CD4-positive, CD25-positive, alpha-beta regulatory T cell (primary cell): ENCODE measurements at regions not wholly inside any gene's neighbourhood (a gene's known extent, or its start where the extent isn't known, plus 50 kb on each side); places are given as distances from the start of the nearest gene placed in this dataset.

ENCODE experiments used
- ATAC-seq, 2 donors: fragments of 150-1000 bp; cut with Tn5 transposase; one replicate each; pipeline ENCODE4 v1.10.0; 2021; ENCODE audit warnings: low read depth in 2 of 2, moderate number of reproducible peaks in 2 of 2, moderate library complexity in 1 of 2
- DNase-seq, 3 donors: peaks; one replicate each; pipeline versions ENCODE4 v3.0.0 to v3.0.0-alpha.2; 2012 to 2022; ENCODE audit warnings: mixed read lengths in 1 of 3
- H3K27ac ChIP-seq: one replicate; pipeline ENCODE4 v1.7.0; 2013; ENCODE audit warnings: mild to moderate bottlenecking, low read length; ENCODE audit not compliant: insufficient read depth, poor library complexity, severe bottlenecking
- H3K27me3 ChIP-seq: one replicate; pipeline ENCODE4 v1.7.0; 2013; ENCODE audit warnings: low read length; ENCODE audit not compliant: control insufficient read depth, insufficient read depth
- H3K36me3 ChIP-seq: one replicate; pipeline ENCODE4 v1.7.0; 2013; ENCODE audit warnings: mild to moderate bottlenecking, low read length, moderate library complexity; ENCODE audit not compliant: control insufficient read depth, insufficient read depth
- H3K4me1 ChIP-seq: 2 replicates; pipeline ENCODE4 v1.7.0; 2013; ENCODE audit warnings: mild to moderate bottlenecking, low read length; ENCODE audit not compliant: insufficient read depth, control insufficient read depth, poor library complexity, severe bottlenecking
- H3K4me3 ChIP-seq: one replicate; pipeline ENCODE4 v1.7.0; 2013; ENCODE audit warnings: low read depth, mild to moderate bottlenecking, low read length, moderate library complexity
- H3K9me3 ChIP-seq, 2 experiments: 1 replicate in 1 of 2; 2 replicates in 1 of 2; pipeline ENCODE4 v1.7.0; 2013; ENCODE audit warnings: low read length in 2 of 2, mild to moderate bottlenecking in 1 of 2, moderate library complexity in 1 of 2; ENCODE audit not compliant: control insufficient read depth in 2 of 2
- H3K27ac Mint-ChIP-seq, 3 donors: one replicate each; pipeline ENCODE4 v1.8.0; 2020 to 2022; ENCODE audit warnings: mild to moderate bottlenecking in 3 of 3, mixed read lengths in 3 of 3, moderate library complexity in 2 of 3
- H3K27me3 Mint-ChIP-seq: one replicate; pipeline ENCODE4 v1.8.0; 2022; ENCODE audit warnings: mild to moderate bottlenecking, mixed read lengths
- H3K36me3 Mint-ChIP-seq: one replicate; pipeline ENCODE4 v1.8.0; 2020; ENCODE audit warnings: mixed read lengths
- H3K4me1 Mint-ChIP-seq, 4 donors: one replicate each; pipeline ENCODE4 v1.8.0; 2020 to 2022; ENCODE audit warnings: mixed read lengths in 4 of 4, mild to moderate bottlenecking in 1 of 4
- H3K4me3 Mint-ChIP-seq, 4 donors: one replicate each; pipeline ENCODE4 v1.8.0; 2020 to 2022; ENCODE audit warnings: mild to moderate bottlenecking in 4 of 4, mixed read lengths in 4 of 4, moderate library complexity in 3 of 4
- H3K9me3 Mint-ChIP-seq, 7 donors: one replicate each; pipeline ENCODE4 v1.8.0; 2020 to 2022; ENCODE audit warnings: mixed read lengths in 7 of 7, mild to moderate bottlenecking in 3 of 7, moderate library complexity in 2 of 7

- Mint-ChIP-seq H3K4me3 (no peak overlapping the region), H3K36me3 (no peaks in the 10 kb centered on the region), H3K4me1 (peaks cover 0 to 5% (median under 1%) of the 10 kb centered on the region in 4 donors), H3K27ac (no peak overlapping the region), H3K9me3 (peaks cover 0 to 18% (median 3%) of the 10 kb centered on the region in 7 donors), H3K27me3 (no peaks in the 10 kb centered on the region)
- Histone ChIP-seq H3K36me3 (no peaks in the 10 kb centered on the region), H3K27ac (no peak overlapping the region), H3K27me3 (no peaks in the 10 kb centered on the region), H3K4me3 (no peak overlapping the region), H3K4me1 (no peaks in the 10 kb centered on the region), H3K9me3 (peaks cover 3 to 15% of the 10 kb centered on the region in 2 experiments)
- ATAC-seq (no peak), DNase-seq (no peak)
Measured at GRCh38 chr20:48231253-48231930, 446.1 kb upstream of the SULF2 start.

- DNase-seq (no peak), ATAC-seq (no peak)
- Histone ChIP-seq H3K36me3 (no peaks in the 10 kb centered on the region), H3K4me3 (no peak overlapping the region), H3K27me3 (no peaks in the 10 kb centered on the region), H3K27ac (no peak overlapping the region), H3K4me1 (no peaks in the 10 kb centered on the region), H3K9me3 (peaks cover 3 to 15% of the 10 kb centered on the region in 2 experiments)
- Mint-ChIP-seq H3K9me3 (peaks cover 0 to 18% (median 3%) of the 10 kb centered on the region in 7 donors), H3K4me3 (no peak overlapping the region), H3K27me3 (no peaks in the 10 kb centered on the region), H3K36me3 (no peaks in the 10 kb centered on the region), H3K4me1 (peaks cover 0 to 5% (median under 1%) of the 10 kb centered on the region in 4 donors), H3K27ac (no peak overlapping the region)
Measured at GRCh38 chr20:48230216-48230615, 444.9 kb upstream of the SULF2 start.

GRCh38 chr20:48227381-48227780 lies 442.1 kb upstream of the SULF2 start:
- Mint-ChIP-seq H3K36me3 (no peaks in the 10 kb centered on the region), H3K27me3 (peaks cover 5% of the 10 kb centered on the region), H3K27ac (no peak overlapping the region), H3K4me3 (no peak overlapping the region), H3K9me3 (peaks cover 0 to 15% (median 0%) of the 10 kb centered on the region in 7 donors), H3K4me1 (no peaks in the 10 kb centered on the region)
- DNase-seq (no peak), ATAC-seq (no peak)
- Histone ChIP-seq H3K27me3 (no peaks in the 10 kb centered on the region), H3K4me3 (no peak overlapping the region), H3K36me3 (no peaks in the 10 kb centered on the region), H3K9me3 (peaks cover 1 to 15% of the 10 kb centered on the region in 2 experiments), H3K27ac (no peak overlapping the region), H3K4me1 (no peaks in the 10 kb centered on the region)

DNA sequence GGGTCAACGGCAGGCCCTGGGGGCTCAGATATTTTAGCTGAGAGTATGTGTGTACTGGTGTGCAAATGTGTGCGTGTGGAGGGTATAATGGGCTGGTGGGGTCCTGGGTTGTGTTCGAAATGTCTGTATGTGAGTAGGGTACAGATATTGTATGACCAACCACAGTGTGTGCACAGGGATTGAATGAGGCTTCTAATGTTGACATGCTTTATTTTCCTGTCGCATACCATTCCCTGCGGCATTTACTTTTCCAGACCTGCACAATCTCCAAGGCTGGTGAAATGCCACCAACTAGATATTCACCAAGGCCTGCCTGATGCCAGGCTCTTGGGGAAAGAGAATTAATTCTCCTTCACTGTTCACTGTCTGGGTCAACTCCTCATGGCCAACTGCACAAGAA lies 441.4 kb upstream of the SULF2 start:
- H3K4me3 ChIP-seq, result no peak overlapping the region
- peaks cover 5% of the 10 kb centered on the region for H3K27me3 Mint-ChIP-seq
- no peaks in the 10 kb centered on the region for H3K4me1 ChIP-seq
- DNase-seq (no peak), ATAC-seq (no peak)
- H3K27ac Mint-ChIP-seq, result no peak overlapping the region
- no peak overlapping the region for H3K4me3 Mint-ChIP-seq
- no peaks in the 10 kb centered on the region for H3K36me3 ChIP-seq
- peaks cover 1 to 7% of the 10 kb centered on the region in 2 experiments for H3K9me3 ChIP-seq
- H3K27me3 ChIP-seq, result no peaks in the 10 kb centered on the region
- H3K27ac ChIP-seq, result no peak overlapping the region
- no peaks in the 10 kb centered on the region for H3K4me1 Mint-ChIP-seq
- no peaks in the 10 kb centered on the region for H3K36me3 Mint-ChIP-seq
- H3K9me3 Mint-ChIP-seq, result peaks cover 0 to 14% (median 0%) of the 10 kb centered on the region in 7 donors

DNA sequence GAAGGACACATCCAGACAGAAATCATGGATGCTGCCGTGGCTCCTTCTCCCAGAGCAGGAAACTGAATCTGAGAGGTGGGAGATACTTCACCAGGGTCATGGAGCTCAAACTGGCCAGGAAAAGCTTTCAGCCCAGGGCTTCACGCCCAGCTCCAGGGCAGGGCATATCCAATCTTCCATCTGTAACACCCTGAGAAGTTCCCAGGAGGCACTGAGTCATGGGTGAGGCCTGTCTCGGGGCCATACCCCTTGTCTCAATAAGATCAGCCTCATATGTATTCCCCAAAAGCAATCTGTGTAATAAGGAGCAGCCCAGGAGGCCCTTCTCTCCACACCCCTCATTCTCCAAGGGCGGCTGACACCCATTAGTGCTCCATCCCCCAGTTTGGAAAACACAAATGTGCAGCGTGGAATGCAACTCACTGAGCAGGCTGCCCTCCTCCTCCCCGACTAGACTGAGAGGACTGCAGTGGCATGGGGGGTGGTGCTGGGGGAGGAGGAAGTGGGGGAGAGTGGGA lies 439.3 kb upstream of the SULF2 start:
- no peak for ATAC-seq
- H3K27ac ChIP-seq, result no peak overlapping the region
- no peaks in the 10 kb centered on the region for H3K36me3 Mint-ChIP-seq
- H3K4me3 ChIP-seq, result no peak overlapping the region
- no peaks in the 10 kb centered on the region for H3K36me3 ChIP-seq
- no peak overlapping the region for H3K27ac Mint-ChIP-seq
- no peaks in the 10 kb centered on the region for H3K27me3 ChIP-seq
- H3K9me3 Mint-ChIP-seq, result peaks cover 0 to 4% (median 0%) of the 10 kb centered on the region in 7 donors
- H3K9me3 ChIP-seq, result no peaks in the 10 kb centered on the region
- H3K4me1 ChIP-seq, result no peaks in the 10 kb centered on the region
- H3K27me3 Mint-ChIP-seq, result peaks cover 5% of the 10 kb centered on the region
- no peak overlapping the region for H3K4me3 Mint-ChIP-seq
- no peak for DNase-seq
- H3K4me1 Mint-ChIP-seq, result no peaks in the 10 kb centered on the region

- Mint-ChIP-seq H3K4me3 (no peak overlapping the region), H3K9me3 (peaks cover 0 to 2% (median 0%) of the 10 kb centered on the region in 7 donors), H3K4me1 (no peaks in the 10 kb centered on the region), H3K36me3 (no peaks in the 10 kb centered on the region), H3K27ac (no peak overlapping the region), H3K27me3 (peaks cover 5% of the 10 kb centered on the region)
- Histone ChIP-seq H3K27me3 (no peaks in the 10 kb centered on the region), H3K27ac (no peak overlapping the region), H3K9me3 (no peaks in the 10 kb centered on the region), H3K4me1 (no peaks in the 10 kb centered on the region), H3K36me3 (no peaks in the 10 kb centered on the region), H3K4me3 (no peak overlapping the region)
- ATAC-seq (no peak), DNase-seq (no peak)
Measured at GRCh38 chr20:48223715-48224114, 438.4 kb upstream of the SULF2 start.

GRCh38 chr20:48222595-48223180 lies 437.4 kb upstream of the SULF2 start:
- Mint-ChIP-seq H3K4me3 (no peak overlapping the region), H3K9me3 (peaks cover 0 to 1% (median 0%) of the 10 kb centered on the region in 7 donors), H3K4me1 (no peaks in the 10 kb centered on the region), H3K36me3 (no peaks in the 10 kb centered on the region), H3K27me3 (peaks cover 5% of the 10 kb centered on the region), H3K27ac (no peak overlapping the region)
- ATAC-seq (no peak), DNase-seq (no peak)
- H3K4me1 ChIP-seq, result no peaks in the 10 kb centered on the region
- H3K9me3 ChIP-seq, result no peaks in the 10 kb centered on the region
- no peaks in the 10 kb centered on the region for H3K27me3 ChIP-seq
- no peak overlapping the region for H3K4me3 ChIP-seq
- H3K36me3 ChIP-seq, result no peaks in the 10 kb centered on the region
- H3K27ac ChIP-seq, result no peak overlapping the region
